HG03039 (cell line): ENCODE measurements at regions not wholly inside any gene's neighbourhood (a gene's known extent, or its start where the extent isn't known, plus 50 kb on each side); places are given as distances from the start of the nearest gene placed in this dataset.
A peak's percentile ranks its signal among the peaks of the same experiment; 100 is the strongest.

Experiments
- ATAC-seq: cut with Tn5 transposase; IDR thresholded peaks from one replicate; pipeline ENCODE4 v1.9.1; 2021; ENCODE audit warnings: mild to moderate bottlenecking, moderate library complexity; ENCODE audit not compliant: unreplicated experiment

- ATAC-seq = no peak
Observed at GRCh38 chr6:144989319-144990107, 704.4 kb downstream of the UTRN start.

- ATAC-seq = no peak
Observed at GRCh38 chr6:144990784-144991183, 705.6 kb downstream of the UTRN start.

GRCh38 chr6:144993870-144994269 is 708.7 kb downstream of the UTRN start:
- ATAC-seq = no peak

GRCh38 chr6:144997996-144998395 is 712.9 kb downstream of the UTRN start:
- ATAC-seq = no peak

- ATAC-seq = no peak
Observed at GRCh38 chr6:144999127-144999526, 714.0 kb downstream of the UTRN start.

- no peak for ATAC-seq
Observed at GRCh38 chr6:145003145-145003544, 718.0 kb downstream of the UTRN start.

- ATAC-seq = no peak
Observed at GRCh38 chr6:145006914-145007313, 721.8 kb downstream of the UTRN start.

- no peak for ATAC-seq
Observed at GRCh38 chr6:145008715-145009114, 723.6 kb downstream of the UTRN start.

GRCh38 chr6:145009711-145010110 is 724.6 kb downstream of the UTRN start:
- ATAC-seq = no peak

GRCh38 chr6:145012039-145012662 is 723.2 kb downstream of the EPM2A start:
- ATAC-seq = no peak

- peak; percentile 99 for ATAC-seq
Observed at GRCh38 chr6:145015739-145016558, 719.4 kb downstream of the EPM2A start.

- no peak for ATAC-seq
Observed at GRCh38 chr6:145017051-145017450, 718.3 kb downstream of the EPM2A start.

GRCh38 chr6:145017516-145017915 is 717.8 kb downstream of the EPM2A start:
- ATAC-seq = no peak

GRCh38 chr6:145018027-145018426 is 717.3 kb downstream of the EPM2A start:
- no peak for ATAC-seq

GRCh38 chr6:145020114-145020513 is 715.2 kb downstream of the EPM2A start:
- ATAC-seq = no peak

GRCh38 chr6:145020543-145020942 is 714.8 kb downstream of the EPM2A start:
- no peak for ATAC-seq

GRCh38 chr6:145022199-145022796 is 713.0 kb downstream of the EPM2A start:
- ATAC-seq = no peak

GRCh38 chr6:145023116-145023726 is 712.1 kb downstream of the EPM2A start:
- ATAC-seq = no peak

GRCh38 chr6:145025488-145025887 is 709.8 kb downstream of the EPM2A start:
- ATAC-seq = no peak

GRCh38 chr6:145026267-145026679 is 709.0 kb downstream of the EPM2A start:
- no peak for ATAC-seq
